ENCODE measurements at regions not wholly inside any gene's neighbourhood (a gene's known extent, or its start where the extent isn't known, plus 50 kb on each side); places are given as distances from the start of the nearest gene placed in this dataset.

DNA sequence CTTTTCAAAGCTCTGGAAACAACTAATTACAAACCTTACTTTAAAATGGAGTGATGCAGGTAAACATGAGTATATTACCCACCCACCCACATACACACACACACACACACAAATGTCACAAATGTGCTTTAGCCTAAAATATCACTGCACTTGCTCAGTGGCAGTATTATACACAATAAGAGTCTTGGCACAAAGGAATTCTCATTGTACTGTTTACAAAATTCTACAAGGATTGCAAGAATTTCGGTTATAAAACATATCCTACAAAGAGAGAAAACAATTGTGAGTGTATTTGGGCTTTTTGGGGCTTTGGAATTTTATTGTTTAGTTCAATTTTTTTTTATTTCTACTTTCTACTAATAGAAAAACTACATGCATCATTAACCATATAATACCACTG is 113.2 kb upstream of the BEND6 start:
- TF ChIP-seq, protein P1, sequence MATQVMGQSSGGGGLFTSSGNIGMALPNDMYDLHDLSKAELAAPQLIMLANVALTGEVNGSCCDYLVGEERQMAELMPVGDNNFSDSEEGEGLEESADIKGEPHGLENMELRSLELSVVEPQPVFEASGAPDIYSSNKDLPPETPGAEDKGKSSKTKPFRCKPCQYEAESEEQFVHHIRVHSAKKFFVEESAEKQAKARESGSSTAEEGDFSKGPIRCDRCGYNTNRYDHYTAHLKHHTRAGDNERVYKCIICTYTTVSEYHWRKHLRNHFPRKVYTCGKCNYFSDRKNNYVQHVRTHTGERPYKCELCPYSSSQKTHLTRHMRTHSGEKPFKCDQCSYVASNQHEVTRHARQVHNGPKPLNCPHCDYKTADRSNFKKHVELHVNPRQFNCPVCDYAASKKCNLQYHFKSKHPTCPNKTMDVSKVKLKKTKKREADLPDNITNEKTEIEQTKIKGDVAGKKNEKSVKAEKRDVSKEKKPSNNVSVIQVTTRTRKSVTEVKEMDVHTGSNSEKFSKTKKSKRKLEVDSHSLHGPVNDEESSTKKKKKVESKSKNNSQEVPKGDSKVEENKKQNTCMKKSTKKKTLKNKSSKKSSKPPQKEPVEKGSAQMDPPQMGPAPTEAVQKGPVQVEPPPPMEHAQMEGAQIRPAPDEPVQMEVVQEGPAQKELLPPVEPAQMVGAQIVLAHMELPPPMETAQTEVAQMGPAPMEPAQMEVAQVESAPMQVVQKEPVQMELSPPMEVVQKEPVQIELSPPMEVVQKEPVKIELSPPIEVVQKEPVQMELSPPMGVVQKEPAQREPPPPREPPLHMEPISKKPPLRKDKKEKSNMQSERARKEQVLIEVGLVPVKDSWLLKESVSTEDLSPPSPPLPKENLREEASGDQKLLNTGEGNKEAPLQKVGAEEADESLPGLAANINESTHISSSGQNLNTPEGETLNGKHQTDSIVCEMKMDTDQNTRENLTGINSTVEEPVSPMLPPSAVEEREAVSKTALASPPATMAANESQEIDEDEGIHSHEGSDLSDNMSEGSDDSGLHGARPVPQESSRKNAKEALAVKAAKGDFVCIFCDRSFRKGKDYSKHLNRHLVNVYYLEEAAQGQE (IDR thresholded peaks at IDR 0.05; ENCODE audit: insufficient read depth in 1 of 2, low read depth in 2 of 2, low read length in 2 of 2): no peak
- TF ChIP-seq POLR2AphosphoS5 (IDR thresholded peaks at IDR 0.05; ENCODE audit: low read depth, low read length) (no peak), SIN3A (IDR thresholded peaks at IDR 0.05; ENCODE audit: borderline replicate concordance, insufficient read depth, low read length) (no peak), TAF1 (IDR thresholded peaks at IDR 0.05; ENCODE audit: borderline replicate concordance, insufficient read depth, low read length) (no peak)
